ENCODE measurements at regions not wholly inside any gene's neighbourhood (a gene's known extent, or its start where the extent isn't known, plus 50 kb on each side); places are given as distances from the start of the nearest gene placed in this dataset.

DNA sequence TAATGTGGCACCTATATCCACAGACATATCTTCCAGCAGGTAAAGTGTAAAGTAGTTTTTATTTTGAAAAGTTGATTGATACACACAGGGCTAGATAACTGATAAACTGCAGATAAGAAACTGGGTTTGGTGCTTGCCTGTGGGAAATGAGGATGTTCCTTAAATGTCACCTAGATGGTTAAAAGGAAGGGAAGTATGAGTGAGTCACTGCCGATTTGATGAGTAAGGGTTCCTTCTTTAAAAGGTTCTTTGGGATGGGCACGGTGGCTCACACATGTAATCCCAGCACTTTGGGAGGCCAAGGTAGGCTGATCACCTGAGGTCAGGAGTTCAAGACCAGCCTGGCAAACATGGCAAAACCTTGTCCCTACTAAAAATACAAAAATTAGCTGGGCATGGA is 73.8 kb upstream of the FRY start:
- no peak for DNase-seq (ENCODE audit: low read depth, low spot score)

GRCh38 chr13:31962731-31963370 is 68.7 kb upstream of the FRY start:
- DNase-seq (ENCODE audit: low read depth, low spot score): no peak

GRCh38 chr13:31963631-31964030 is 67.9 kb upstream of the FRY start:
- DNase-seq (ENCODE audit: low read depth, low spot score): no peak

- no peak for DNase-seq (ENCODE audit: low read depth, low spot score)
These were observed 67.4 kb upstream of the FRY start for GRCh38 chr13:31964168-31964567.

GRCh38 chr13:31965361-31966066 is 66.1 kb upstream of the FRY start:
- no peak for DNase-seq (ENCODE audit: low read depth, low spot score)

DNA sequence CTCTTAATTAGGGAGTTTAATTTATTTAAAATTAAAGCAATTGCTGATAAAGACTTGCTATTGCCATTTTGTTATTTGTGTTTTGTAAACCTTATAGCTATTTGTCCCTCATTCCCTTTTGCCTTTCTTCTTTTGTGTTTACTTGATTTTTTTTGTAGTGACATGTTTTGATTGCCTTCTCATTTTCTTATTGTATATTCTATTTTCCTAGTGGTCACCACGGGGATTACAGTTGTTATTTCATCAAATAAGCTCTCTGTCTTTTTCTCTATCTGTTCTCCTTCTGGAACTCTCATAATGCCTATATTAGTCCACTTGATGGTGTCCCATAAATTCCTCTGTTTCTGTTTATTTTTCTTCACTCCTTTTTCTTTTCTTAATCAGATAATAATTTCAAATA is 64.4 kb upstream of the FRY start:
- DNase-seq (ENCODE audit: low read depth, low spot score): no peak

- DNase-seq (ENCODE audit: low read depth, low spot score): no peak
These were observed 63.1 kb upstream of the FRY start for GRCh38 chr13:31968473-31968872.

DNA sequence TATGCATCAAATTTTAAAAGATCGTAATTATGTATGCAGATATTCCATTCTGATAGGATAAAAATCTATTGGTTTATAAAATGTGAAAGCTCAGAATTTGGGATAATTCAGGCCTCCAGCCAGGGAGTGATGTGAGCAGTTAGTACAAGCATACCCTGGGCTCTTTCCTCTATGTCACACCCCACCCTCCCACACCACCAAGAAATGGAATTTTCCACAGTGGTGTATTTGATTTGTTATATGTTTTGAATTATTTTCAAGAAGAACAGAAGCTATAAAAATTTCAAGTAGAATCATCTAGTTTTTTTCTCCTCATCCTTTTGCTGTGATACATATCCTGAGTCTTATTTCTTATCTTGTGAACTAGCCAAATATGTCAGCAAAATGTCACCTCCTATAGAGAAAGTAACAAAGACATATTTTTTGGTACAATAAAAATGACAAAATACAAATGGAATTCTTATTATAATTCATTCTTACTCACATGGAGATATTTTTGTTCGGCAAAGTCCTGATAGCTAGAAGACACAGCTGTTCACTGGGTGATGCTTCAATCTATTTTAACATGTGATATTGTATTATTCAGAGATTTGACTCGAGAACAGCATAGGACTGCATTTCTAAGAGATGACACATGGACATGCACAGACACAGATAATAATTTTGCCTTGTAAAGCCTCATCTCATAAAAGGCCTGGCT is 61.2 kb upstream of the FRY start:
- DNase-seq (ENCODE audit: low read depth, low spot score): no peak

GRCh38 chr13:31972453-31972852 is 59.1 kb upstream of the FRY start:
- DNase-seq (ENCODE audit: low read depth, low spot score): no peak

DNA sequence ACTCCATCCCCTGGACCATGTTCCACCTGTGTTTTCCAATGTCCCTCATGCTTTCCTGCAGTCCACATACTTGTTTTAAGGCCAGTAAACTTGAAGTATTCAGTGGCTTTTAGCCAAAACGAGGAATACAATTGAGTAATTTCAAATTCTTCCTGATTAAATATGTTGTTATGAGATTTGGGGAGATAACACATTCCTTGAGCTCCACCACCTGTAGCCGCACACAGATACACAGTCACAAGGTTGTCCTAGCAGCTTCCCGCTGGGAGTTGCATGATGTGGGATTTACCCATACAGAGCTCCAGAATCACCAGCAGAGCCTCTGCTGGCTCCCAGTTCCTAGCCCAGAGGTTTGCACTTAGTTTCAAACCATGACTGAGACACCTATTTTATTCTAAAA is 53.6 kb upstream of the FRY start:
- DNase-seq (ENCODE audit: low read depth, low spot score): no peak

DNA sequence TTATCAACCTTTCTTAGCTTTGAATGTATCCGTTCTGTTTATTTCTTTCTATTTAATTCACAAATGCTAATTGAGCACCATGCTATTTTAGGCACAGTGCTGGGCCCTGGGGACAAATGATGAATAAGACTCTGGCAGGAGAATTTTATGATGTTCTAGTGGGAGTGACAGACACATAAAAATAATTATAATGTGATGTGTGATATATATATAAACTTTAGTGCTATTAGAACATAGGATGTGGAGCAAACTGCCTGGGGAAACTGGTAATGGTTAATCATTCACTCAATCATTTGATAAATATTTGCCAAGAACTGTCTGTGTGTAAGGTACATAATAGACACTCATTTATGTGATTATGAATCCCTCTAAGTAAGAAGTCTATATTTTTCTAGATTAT is 50.7 kb upstream of the FRY start:
- DNase-seq (ENCODE audit: low read depth, low spot score): no peak

Measured in smooth muscle cell of the brain vasculature (primary cell).